Posterior cingulate gyrus (tissue), 11 donors: ENCODE measurements at regions not wholly inside any gene's neighbourhood (a gene's known extent, or its start where the extent isn't known, plus 50 kb on each side); places are given as distances from the start of the nearest gene placed in this dataset.
"Not testable (repeated sequence)": the region's sequence is repeated elsewhere in the genome, so short reads cannot be mapped to it uniquely, and the experiment has no call there.

Experiments used
- DNase-seq, 10 donors: peaks; one replicate each; pipeline versions ENCODE4 v3.0.0 to v3.0.0-alpha.2; 2020 to 2021; ENCODE audit warnings: mixed read lengths in 3 of 10
- intact Hi-C: fragments of 100-400 bp; cut with DNase I; formaldehyde crosslinking; loops from one replicate; pipeline ENCODE4 v1.15.1; 2023

DNA sequence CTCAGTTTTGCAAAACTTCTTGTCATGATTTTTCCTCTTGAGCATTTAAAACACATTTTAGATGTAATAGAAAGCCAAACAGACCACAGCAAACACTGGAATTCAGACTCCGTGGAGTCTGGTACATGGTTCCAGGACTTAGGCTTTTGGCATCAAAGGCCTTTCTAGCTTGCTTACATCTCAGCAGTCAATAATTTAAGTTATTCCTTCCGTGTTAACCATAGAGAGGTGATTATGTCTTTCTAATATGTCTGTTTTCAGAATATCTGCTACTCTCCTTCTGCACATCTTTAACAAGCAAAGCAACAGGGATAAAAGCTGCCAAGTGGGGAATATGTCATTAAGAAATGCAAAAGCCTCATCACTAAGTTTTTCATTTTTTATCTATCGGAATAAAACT is 171.7 kb upstream of the CRBN start:
- no peak for DNase-seq
- intact Hi-C loops = no loop called here

DNA sequence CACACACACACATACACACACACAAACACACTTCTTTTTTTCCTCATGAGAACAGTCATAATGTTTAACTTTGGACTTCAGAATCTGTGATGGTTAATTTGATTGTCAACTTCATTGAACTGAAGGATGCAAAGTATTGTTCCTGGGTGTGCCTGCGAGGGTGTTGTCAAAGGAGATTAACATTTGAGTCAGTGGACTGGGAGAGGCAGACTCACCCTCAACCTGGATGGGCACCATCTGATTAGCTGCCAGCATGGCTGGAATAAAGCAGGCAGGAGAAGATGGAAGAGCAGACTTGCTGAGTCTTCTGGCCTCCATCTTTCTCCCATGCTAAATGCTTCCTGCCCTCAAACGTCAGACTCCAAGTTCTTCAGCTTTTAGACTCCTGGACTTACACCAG is 167.6 kb upstream of the CRBN start:
- intact Hi-C loops, DNase-seq: not testable (repeated sequence)

DNA sequence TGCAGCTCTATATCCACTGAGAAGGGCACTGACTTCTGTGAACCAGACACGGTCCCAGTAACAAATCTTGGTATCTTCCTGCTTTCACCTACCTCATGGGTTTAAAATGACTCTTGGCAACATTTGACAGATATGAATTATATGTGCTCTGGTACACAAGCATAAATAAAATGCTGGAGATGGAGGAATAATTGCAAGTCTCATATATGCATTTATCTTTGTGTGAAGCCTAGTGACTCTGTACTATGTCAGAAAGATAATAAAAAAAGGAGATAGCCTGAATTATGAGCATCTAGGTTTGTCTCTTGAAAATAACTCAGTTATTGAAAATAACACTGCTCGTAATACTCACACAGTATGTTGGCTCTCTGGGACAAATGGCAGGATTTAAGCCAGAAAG is 167.1 kb upstream of the CRBN start:
- intact Hi-C loops = no loop called here
- DNase-seq = no peak

DNA sequence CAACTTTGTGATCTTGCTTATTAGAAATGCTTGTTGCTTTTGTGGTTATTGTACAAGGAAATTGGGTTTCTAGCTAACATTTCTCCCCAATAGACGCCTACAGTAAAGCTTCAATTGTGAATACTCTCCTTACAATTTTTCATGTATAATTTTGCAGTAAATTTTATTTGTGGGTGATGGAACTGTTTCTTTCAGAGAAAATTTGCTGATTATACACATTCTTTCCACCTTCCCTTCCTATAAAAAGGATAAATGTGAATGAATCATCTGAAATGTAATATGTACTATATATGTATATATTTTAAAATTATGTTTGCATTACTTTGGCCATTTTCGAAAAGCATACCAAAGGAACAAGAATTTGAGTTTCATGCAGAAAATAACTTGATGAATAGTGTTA is 162.7 kb upstream of the CRBN start:
- intact Hi-C loops = no loop called here
- no peak for DNase-seq

DNA sequence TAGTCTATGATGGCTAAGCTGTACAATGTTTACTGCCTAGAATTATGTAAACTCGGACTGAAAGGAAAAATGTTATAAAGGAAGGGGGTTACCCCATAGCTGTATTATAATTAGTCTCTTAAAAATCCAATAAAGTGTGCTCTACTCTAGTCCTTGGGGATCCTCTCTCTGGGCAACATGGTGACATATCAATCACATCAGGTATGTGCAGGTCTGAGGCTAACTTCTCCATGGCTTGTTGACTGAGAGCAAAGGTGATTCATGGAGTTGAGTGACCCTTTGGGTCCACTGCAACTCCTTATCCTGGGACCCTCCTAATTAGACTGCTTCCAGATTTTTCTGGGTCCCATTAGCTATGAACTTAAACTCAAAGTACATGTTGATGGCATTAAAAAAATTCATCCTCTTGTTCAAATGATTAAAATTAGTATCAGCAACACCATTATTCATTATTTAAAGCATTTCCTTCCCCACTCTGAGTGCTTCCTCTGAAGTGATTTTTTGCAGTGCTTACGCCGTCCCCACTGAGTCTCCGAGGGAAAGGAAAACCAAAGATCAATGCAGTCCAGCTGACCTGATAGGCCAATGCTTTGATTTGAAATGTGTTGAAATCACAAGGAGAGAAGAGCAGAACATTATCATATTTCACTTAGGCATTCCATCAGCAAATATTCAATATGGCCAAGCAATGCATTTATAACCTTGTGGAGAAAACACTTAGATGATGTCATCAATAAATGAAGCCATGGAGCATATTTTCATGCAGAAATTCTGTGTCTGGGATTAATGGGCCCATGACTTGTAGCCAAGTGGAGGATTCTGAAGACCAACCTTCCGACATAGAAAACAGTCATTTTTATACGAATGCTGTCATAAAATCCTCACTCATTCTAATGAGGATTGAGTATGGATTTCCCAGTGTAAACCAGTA is 161.7 kb upstream of the CRBN start:
- intact Hi-C loops = no loop called here
- no peak for DNase-seq

DNA sequence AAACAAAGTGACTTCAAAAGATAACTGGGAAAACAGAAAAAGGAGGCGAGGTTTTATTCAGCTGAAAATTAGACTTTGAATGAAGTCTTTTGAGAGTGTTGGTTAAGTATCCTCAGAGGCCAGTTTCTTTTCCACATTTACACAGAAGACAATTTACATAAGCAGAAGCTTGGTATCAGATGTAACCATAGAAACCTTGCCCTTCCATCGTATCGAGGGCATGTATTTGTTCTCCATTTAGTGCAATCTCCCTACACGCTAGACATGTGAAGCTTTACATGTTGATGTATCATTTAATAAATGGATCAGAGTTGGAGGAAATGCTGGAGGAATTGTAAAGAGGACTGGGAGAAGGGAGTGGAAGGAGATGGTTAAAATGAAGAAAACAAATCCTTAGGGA is 161.0 kb upstream of the CRBN start:
- intact Hi-C loops = no loop called here
- DNase-seq = no peak

DNA sequence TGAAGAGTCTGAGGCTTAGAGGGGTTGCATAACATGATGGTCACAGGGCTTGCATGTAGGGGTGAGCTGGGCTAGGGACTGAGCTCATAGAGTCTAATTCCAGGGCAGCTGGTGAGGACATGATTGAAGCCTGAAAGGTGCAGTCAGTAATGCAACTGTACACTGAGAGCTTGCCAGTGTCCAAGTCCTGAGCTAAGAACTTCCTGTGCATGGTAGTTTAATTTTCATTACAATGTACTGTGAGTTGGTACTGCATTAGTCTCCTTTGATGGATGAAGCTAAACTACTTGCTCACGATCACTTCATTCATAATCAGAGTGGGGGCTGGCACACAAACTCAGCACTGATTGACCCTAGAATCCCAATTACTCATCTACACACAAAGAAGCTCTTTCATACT is 156.4 kb upstream of the CRBN start:
- DNase-seq = no peak
- intact Hi-C loops = no loop called here

DNA sequence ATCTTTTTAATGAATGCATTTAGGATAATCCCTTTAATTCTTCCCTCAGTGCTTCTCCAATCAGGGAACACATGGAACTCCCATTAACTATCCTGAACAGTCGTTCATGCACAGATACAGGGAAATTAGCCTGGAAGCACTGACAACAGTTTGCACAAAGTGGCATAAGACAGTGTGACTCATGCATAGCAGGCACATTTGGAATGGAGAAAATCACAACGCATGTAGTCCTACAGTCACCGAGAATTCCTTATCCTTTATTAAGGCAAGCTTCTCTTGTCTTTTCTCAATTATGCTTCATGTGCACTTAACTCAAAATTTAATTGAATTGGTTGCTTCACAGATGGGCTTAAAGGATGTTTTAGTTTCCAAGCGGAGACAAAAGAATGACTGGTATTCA is 155.0 kb upstream of the CRBN start:
- no peak for DNase-seq
- intact Hi-C loops = no loop called here

DNA sequence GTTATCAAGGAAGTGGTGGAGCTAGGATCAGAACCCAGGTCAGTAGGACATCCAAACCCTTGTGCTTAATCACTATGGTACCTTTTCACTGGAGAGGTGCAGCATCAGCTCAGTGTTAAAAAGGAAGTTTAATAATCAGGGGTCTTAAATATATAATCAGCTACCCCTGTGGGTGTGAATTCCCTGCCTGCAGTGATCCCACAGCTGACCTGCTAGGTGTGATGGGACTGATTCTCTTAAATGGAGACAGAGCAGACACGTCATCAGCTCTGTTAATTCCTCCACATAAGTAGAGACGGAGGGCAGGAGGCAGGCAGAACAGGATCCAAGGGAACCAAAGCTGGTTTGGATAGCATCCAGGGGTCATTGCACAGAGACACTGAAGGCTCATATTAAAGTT is 154.1 kb upstream of the CRBN start:
- no peak for DNase-seq

DNA sequence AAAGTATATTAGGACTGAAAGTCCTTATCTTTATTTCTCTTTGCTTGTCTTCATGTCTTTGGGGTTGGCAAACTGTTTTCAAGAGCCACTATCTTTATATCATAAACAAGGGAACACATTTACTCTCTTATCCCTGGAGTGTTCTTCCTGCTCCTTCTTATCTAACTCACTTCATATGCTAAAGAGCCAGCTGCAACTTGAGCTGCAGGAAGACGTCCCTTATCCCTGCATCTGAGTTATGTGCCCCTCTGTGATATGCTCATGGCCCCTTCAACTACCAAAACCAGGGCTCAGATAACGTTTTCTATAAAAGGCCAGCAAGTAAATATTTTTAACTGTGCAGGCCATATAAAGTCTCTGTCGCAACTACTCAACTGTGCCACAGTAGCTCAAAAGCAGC is 137.0 kb upstream of the CRBN start:
- intact Hi-C loops = no loop called here
- no peak for DNase-seq

More for the DNA sequence above, 154.1 kb upstream of the CRBN start:
- intact Hi-C loops = no loop called here

DNA sequence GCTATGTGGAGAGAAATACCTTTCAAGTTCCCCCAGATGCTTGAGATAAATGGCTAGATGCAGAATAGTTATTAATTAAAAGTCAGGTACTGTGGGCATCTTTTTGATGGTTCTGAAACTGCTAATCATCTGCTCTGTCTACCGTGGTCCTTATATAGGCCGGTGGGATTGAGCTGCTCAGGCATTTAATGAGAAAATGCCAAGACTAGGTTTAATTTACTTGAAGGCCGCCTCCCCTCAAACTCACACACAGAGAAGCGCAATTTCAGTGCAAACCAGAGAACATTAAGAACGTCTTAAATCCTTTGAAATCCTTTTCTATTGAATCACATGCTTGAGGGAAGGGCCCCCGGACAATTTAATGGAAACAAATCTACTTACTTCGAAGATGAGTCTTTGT is 136.4 kb upstream of the CRBN start:
- intact Hi-C loops = no loop called here
- DNase-seq = no peak

DNA sequence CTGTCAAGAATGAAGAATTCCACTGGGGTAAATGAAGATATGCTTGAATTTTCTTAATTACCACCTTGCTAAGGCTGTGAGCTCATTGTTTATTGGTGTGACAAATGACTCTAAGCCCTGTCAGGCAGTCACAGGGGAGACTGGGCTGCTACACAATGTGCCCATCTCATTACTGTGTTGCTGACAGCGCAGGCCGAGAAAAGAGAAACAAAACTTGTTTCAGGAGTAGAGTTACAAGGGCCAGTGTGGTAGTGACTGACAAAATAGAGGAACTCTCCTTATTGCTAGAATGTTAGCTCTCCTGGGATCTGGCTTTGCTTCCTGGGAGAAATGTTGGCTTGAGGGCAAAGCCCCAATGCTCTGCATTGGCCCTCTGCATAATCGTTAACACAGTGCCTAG is 130.4 kb upstream of the CRBN start:
- DNase-seq = no peak
- intact Hi-C loops = no loop called here

DNA sequence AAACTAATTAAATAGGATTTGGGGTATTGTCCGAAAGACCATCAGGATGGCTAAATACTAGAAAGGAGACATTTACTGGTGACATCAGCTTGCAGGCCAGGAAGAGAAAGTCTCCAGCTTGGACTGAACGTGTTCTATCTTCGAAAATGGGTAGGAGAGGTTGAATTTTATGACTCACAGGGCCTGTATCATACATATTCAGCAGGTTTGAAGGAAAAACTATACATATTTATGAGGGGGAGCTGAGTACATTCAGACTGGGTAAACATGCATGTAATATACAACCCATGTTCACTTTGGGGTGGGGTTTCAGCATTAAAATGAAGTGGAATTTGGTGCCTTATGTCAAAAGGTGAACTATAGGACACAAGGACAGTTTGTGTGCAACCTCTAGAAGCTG is 129.3 kb upstream of the CRBN start:
- DNase-seq = no peak
- intact Hi-C loops = no loop called here

DNA sequence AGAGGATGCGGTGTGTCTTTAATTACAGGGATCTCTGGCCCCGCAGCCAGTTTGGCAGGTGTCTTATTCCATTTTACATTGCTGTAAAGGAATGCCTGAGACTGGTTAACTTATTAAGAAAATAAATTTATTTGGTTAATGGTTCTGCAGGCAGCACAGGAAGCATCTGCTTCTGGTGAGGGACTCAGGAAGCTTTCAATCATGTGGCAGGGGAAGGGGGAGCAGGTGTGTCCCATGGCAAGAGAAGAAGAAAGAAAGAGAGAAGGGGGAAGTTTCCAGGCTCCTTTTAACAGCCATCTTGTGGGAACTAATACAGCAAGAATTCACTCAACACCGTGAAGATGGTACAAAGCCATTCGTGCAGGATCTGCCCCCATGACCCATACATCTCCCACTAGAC is 128.0 kb upstream of the CRBN start:
- intact Hi-C loops = no loop called here
- no peak for DNase-seq

DNA sequence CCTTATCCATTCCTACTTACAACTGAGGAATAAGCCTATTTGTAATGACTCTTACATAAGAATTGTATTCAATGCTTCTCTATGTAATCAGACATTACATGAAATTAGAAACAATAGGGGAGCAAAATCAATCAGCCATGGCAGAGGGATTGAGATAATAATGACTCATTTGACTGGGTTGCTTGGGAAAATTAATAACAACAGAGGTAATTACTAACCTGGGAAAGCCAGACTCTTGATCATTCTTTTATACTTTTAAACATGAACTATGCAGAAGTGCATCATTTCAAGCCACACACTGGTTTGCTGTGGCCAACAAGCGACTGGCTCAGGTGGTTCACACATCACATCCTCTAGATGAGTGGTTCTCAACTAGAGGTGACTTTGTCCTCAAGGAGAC is 126.3 kb upstream of the CRBN start:
- intact Hi-C loops = no loop called here
- DNase-seq = no peak

DNA sequence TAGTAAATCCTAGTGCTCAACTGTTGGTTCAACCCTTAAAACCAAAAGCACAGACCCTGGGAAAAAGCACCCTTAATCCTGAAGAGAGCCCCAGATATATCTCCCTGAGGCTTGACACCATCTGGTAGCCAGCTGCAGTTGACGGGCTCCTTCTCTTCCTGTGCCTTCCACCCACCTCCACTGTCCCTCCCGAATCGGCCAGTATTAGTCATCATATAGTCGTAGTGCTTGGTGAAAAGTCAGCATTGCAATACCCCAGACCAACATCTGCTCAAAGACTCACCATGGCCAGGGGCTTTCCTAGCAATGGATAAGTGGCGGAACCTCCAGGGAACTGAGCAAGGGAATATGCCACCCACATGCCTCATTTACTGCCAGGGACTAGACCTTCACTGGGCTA is 125.6 kb upstream of the CRBN start:
- no peak for DNase-seq
- intact Hi-C loops = no loop called here

DNA sequence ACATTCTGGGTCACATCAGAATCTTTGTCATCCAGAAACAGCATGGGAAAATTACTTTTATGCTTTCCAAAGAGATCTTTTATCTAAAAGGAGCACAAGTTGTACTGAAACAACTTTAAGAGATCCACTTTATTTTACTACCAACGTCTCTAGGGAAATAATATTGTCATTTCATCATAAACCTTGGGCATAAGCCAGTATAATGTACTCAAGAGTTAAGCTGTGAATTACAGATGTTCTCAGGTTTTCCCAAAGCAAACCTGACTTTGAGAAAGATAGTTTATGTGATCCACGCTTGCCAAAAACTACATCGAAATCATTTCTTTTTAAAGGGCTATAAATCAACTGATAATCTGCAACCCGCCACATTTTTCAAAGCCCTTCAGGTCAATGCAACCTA is 124.1 kb upstream of the CRBN start:
- no peak for DNase-seq
- intact Hi-C loops = no loop called here

DNA sequence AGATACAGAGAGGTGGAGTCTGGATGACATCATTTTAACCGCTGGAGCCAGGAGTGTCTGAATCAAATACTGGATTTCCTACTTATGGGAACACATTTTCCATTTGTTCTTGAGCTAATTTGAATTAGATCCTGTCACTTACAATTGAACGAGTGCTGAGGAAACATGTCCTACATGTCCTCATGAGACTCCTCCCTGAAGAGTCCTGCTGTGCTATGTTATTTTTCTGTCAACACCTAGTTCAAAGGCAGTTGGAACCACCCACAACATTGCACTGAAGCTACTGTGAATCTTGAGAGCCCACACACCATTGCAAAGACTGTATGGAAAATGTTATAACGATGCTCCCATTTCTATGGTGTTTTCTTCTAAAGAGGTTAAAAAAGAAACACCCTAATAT is 123.5 kb upstream of the CRBN start:
- DNase-seq = no peak
- intact Hi-C loops = no loop called here

DNA sequence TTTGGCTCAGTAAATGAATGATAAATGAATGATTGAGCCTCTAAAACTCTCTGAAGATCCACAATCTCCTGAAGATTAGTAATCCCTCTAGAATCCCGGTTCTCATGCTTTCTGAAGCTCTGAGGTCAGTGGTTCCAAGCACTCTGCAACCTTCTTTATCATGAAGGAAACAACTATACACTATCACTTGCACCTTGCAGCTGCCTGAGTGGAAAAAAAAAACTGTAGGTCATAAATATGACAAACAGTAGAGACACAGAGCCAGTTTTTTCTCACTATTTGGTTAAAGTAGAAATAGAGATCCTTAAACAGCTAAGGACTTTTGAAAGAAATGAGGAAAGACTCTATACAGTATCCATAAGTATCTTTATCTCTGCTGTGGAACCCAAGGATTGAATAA is 122.0 kb upstream of the CRBN start:
- DNase-seq = no peak
- intact Hi-C loops = no loop called here

DNA sequence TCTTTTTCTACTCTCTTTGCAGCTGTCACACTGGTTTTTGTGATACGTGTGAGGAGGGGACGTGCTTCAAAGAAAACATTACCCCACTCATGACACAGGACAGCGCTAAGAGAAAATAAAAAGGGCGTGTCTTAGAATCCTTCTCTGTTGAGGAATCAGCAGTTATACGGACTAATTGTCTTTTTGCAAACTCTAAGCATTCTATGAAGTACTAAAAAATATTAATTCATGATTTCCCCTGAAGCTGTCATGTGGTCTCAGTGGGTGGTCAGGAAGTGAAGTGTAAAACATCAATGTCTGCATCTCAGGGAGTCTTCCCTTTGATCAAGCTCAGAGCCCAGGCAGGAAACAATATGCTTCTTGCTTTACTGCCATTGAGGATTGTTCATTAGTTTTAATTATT is 117.5 kb upstream of the CRBN start:
- intact Hi-C loops = no loop called here
- DNase-seq = no peak

DNA sequence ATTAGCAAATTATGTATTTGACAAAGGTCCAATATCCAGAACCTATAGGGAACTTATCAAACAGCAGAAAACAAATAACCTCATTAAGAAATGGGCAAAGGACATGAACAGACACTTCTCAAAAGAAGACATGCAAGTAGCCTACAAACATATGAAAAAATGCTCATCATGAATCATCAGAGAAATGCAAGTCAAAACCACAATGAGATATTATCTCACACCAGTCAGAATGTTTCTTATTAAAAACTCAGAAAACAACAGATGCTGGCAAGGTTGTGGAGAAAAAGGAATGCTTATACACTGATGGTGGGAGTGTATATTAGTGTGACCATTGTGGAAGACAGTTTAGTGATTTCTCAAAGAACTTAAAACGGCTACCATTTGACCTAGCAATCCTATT is 116.1 kb upstream of the CRBN start:
- no peak for DNase-seq
- intact Hi-C loops = no loop called here

DNA sequence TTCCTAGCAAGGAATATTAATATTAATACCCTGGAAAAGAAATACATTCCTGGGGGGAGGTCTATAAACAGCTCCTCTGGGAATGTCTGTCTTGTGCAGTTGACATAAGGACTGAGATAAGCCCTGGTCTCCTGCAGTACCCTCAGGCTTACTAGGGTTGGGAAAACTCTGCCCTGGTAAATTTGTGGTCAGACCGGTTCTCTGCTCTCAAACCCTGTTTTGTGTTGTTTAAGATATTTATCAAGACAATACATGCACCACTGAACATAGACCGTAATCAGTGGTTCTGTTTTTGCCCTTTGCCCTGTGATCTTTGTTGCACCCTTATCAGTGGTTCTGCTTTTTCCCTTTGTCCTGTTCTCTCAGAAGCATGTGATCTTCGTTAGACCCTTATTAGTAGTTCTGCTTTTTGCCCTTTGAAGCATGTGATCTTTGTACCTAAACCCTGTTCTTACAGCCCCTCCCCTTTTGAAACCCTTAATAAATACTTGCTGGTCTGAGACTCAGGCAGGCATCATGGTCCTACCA is 112.3 kb upstream of the CRBN start:
- intact Hi-C loops, DNase-seq: not testable (repeated sequence)

DNA sequence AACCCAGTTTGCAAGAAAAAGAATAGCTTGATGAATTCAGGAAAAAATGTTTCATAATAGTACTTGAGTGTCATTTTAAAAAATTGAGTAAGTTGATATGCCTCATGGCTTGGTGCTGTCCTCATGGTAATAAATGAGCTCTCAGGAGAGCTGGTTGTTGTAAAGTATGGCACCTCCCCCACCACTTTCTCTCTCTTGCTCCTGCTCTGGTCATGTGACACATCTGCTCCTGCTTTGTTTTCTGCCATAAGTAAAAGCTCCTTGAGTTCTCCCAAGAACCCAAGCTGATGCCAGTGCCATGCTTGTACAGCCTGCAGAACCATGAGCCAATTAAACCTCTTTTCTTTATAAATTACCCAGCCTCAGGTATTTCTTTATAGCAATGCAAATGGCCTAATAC is 108.8 kb upstream of the CRBN start:
- DNase-seq = no peak
- intact Hi-C loops = no loop called here
